ENCODE measurements at regions not wholly inside any gene's neighbourhood (a gene's known extent, or its start where the extent isn't known, plus 50 kb on each side); places are given as distances from the start of the nearest gene placed in this dataset.

DNA sequence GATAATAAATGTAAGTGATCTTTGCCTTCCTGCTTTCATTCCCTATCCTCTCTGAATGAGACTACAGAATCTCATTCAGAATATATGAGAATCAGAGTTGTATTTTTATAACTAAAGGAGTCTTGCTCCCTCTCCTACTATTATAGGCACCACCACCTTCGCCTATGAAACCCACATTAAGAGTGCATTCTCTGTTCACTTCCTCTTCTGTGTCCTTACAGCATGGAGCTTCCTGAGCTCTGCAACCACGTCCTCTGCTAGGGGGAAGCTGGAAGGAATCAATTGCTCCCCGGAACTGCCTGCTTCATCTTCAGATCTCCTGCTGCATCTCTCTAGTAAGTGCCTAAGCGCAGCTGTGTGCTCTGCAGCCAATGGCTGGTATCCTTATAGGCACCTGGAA, 820.7 kb downstream of the GRID1 start:
- DNase-seq (ENCODE audit: low spot score): no peak
- TF ChIP-seq, protein P1, sequence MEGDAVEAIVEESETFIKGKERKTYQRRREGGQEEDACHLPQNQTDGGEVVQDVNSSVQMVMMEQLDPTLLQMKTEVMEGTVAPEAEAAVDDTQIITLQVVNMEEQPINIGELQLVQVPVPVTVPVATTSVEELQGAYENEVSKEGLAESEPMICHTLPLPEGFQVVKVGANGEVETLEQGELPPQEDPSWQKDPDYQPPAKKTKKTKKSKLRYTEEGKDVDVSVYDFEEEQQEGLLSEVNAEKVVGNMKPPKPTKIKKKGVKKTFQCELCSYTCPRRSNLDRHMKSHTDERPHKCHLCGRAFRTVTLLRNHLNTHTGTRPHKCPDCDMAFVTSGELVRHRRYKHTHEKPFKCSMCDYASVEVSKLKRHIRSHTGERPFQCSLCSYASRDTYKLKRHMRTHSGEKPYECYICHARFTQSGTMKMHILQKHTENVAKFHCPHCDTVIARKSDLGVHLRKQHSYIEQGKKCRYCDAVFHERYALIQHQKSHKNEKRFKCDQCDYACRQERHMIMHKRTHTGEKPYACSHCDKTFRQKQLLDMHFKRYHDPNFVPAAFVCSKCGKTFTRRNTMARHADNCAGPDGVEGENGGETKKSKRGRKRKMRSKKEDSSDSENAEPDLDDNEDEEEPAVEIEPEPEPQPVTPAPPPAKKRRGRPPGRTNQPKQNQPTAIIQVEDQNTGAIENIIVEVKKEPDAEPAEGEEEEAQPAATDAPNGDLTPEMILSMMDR (IDR thresholded peaks at IDR 0.05; ENCODE audit: extremely low read depth, missing control alignments): no peak

DNA sequence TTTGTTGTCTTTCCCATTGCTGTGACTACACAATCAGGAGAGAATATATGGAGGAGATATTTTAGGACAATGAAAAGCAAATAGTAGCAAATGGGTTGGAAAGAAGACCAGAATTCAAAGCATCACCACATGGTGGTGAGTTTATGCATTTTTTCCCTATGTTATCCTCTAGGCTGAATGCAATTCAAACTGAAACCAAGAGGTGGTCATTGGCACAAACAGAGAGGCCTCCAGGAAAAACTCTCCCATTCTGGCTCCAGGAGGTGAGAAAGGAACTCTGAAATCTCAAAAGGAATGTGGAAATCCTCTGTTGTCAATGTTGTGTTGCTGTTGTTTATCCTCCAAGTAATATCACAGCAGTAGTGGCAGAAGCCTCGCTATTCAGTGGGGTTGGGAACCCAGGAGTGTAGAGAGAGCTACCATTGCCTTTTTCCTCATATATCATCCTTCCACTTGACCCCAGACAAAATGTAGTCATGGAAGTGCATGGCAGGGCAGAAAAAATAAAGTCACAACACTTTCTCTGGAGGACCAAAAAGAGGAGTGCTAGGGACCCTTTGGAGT, 819.1 kb downstream of the GRID1 start:
- TF ChIP-seq, protein P1 (IDR thresholded peaks at IDR 0.05; ENCODE audit: extremely low read depth, missing control alignments): no peak
- no peak for DNase-seq (ENCODE audit: low spot score)

DNA sequence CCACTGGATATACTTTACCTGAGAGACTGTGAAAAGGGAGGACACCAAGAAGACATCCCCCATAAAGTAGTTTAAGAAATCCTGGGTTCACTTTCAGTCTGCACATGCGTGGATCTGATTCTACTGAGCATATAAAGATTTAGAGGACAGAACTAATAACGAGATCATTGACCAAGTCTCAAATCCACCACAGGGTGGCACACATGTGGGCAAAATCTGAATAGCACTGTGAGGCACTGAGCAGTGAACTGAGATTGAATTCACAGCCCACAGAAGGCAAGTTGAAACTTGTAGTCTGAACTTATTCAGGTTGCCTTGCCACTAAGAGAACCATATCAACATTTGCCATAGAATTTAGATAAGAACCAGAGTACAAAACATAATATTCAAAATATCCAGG, 818.6 kb downstream of the GRID1 start:
- DNase-seq (ENCODE audit: low spot score): peak; percentile 6
- TF ChIP-seq, protein P1 (IDR thresholded peaks at IDR 0.05; ENCODE audit: extremely low read depth, missing control alignments): peak; percentile 9

All from GM20000 (cell line).